PC-9 (cell line): ENCODE measurements at regions not wholly inside any gene's neighbourhood (a gene's known extent, or its start where the extent isn't known, plus 50 kb on each side); places are given as distances from the start of the nearest gene placed in this dataset.

ENCODE experiments used
- BruUV-seq: library from RNA; stranded (reverse); fragments of 400-500 nt; replicated peaks from 2 replicates; lab custom pipeline; 2021; lab: Mats Ljungman, UMichigan
- CTCF ChIA-PET: fragments of 300-600 bp; sonication (Branson Sonifier 250); formaldehyde crosslinking; loops from one replicate; lab custom pipeline; 2022; ENCODE audit warnings: antibody characterized with exemption; lab: Charles Lee
- POLR2A ChIA-PET: fragments of 300-600 bp; sonication (Branson Sonifier 250); formaldehyde crosslinking; loops from one replicate; lab custom pipeline; 2022; ENCODE audit warnings: antibody characterized with exemption; ENCODE audit not compliant: unreplicated experiment; lab: Charles Lee
- DNase-seq, 2 experiments: peaks; one replicate each; pipeline versions ENCODE4 v3.0.0 to v3.0.0-alpha.2; 2015 to 2022; ENCODE audit warnings: mixed read lengths in 1 of 2
- H2AFZ ChIP-seq: fragments of 200-600 bp; sonication (generic); 2 replicates; pipeline ENCODE4 v1.8.1; 2017; ENCODE audit warnings: antibody characterized with exemption
- H3F3A ChIP-seq: fragments of 200-600 bp; sonication (generic); 2 replicates; pipeline ENCODE4 v1.8.1; 2017; ENCODE audit warnings: antibody characterized with exemption, mild to moderate bottlenecking, low read depth; ENCODE audit not compliant: insufficient read depth
- H3K27ac ChIP-seq: fragments of 200-600 bp; sonication (generic); 2 replicates; pipeline ENCODE4 v1.6.1; 2016; ENCODE audit warnings: mixed run types
- H3K27me3 ChIP-seq: fragments of 200-600 bp; sonication (generic); 2 replicates; pipeline ENCODE4 v1.6.1; 2016; ENCODE audit warnings: low read depth, mixed run types; ENCODE audit not compliant: insufficient read depth
- H3K36me3 ChIP-seq: fragments of 200-600 bp; sonication (generic); 2 replicates; pipeline ENCODE4 v1.6.1; 2016; ENCODE audit warnings: low read depth, mixed run types
- H3K4me1 ChIP-seq: fragments of 200-600 bp; sonication (generic); replicated peaks from 2 replicates; pipeline ENCODE4 v1.6.1; 2016; ENCODE audit warnings: mixed run types; ENCODE audit not compliant: insufficient read depth
- H3K4me2 ChIP-seq: fragments of 200-600 bp; sonication (generic); 2 replicates; pipeline ENCODE4 v1.6.1; 2017; ENCODE audit warnings: mixed run types
- H3K4me3 ChIP-seq: fragments of 200-600 bp; sonication (generic); 2 replicates; pipeline ENCODE4 v1.6.1; 2016; ENCODE audit warnings: mixed run types
- H3K79me2 ChIP-seq: fragments of 200-600 bp; sonication (generic); 2 replicates; pipeline ENCODE4 v1.6.1; 2017; ENCODE audit warnings: low read depth, mixed run types
- H3K9me2 ChIP-seq: fragments of 200-600 bp; sonication (generic); 2 replicates; pipeline ENCODE4 v1.8.1; 2017; ENCODE audit warnings: mild to moderate bottlenecking; ENCODE audit not compliant: insufficient read depth
- H3K9me3 ChIP-seq: fragments of 200-600 bp; sonication (generic); 2 replicates; pipeline ENCODE4 v1.8.1; 2016; ENCODE audit warnings: low read depth; ENCODE audit not compliant: insufficient read depth
- H4K20me1 ChIP-seq: fragments of 200-600 bp; sonication (generic); 2 replicates; pipeline ENCODE4 v1.8.1; 2017; ENCODE audit not compliant: insufficient read depth
- EZH2 ChIP-seq: fragments of 200-600 bp; sonication (generic); IDR thresholded peaks from 2 replicates; pipeline ENCODE4 v1.8.0; 2017; ENCODE audit warnings: antibody characterized with exemption, low read depth
- intact Hi-C: fragments of 100-400 bp; cut with micrococcal nuclease; formaldehyde crosslinking; loops from one replicate; pipeline ENCODE4 v1.10.0; 2022; ENCODE audit not compliant: unreplicated experiment
- TF ChIP-seq, protein P1 (sequence below): fragments of 200-600 bp; sonication (generic); conservative IDR thresholded peaks from 2 replicates; pipeline ENCODE4 v1.6.1; 2017; ENCODE audit warnings: mixed run types, antibody characterized with exemption, mild to moderate bottlenecking, moderate library complexity

DNA sequence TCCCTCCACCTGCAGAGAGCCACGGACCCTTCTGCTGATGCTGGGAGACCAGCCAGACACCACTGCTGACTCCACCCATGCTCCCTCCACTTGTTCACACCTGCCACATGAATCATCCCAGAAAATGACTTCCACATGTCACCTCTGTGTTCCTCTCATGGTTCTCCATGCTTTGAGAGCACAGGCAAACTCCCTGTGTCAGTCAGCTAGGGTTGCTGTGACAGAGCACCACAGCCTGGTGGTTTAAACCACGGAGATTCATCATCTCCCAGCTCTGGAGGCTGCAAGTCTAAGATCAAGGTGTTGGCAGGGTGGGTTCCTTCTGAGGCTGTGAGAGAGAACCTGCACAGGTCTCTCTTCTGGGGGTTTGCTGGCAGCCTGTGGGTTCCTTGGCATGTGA lies 381.4 kb downstream of the GADD45G start:
- Histone ChIP-seq H3K79me2 (no peaks in the 10 kb centered on the region), H3K9me3 (no peaks in the 10 kb centered on the region), H3K36me3 (no peaks in the 10 kb centered on the region), H4K20me1 (no peaks in the 10 kb centered on the region), H3K4me2 (no peak overlapping the region), H3K27ac (no peak overlapping the region), H3K4me3 (no peak overlapping the region), H3K27me3 (peaks cover 57% of the 10 kb centered on the region), H3F3A (no peaks in the 10 kb centered on the region), H2AFZ (no peak overlapping the region), H3K9me2 (no peaks in the 10 kb centered on the region), H3K4me1 (no peaks in the 10 kb centered on the region)
- no TSS peak for BruUV-seq
- POLR2A ChIA-PET, result no interaction called here
- CTCF ChIA-PET, result no interaction called here
- no peak for DNase-seq
- intact Hi-C loops, result no loop called here
- no peak for TF ChIP-seq EZH2
- TF ChIP-seq, protein P1, sequence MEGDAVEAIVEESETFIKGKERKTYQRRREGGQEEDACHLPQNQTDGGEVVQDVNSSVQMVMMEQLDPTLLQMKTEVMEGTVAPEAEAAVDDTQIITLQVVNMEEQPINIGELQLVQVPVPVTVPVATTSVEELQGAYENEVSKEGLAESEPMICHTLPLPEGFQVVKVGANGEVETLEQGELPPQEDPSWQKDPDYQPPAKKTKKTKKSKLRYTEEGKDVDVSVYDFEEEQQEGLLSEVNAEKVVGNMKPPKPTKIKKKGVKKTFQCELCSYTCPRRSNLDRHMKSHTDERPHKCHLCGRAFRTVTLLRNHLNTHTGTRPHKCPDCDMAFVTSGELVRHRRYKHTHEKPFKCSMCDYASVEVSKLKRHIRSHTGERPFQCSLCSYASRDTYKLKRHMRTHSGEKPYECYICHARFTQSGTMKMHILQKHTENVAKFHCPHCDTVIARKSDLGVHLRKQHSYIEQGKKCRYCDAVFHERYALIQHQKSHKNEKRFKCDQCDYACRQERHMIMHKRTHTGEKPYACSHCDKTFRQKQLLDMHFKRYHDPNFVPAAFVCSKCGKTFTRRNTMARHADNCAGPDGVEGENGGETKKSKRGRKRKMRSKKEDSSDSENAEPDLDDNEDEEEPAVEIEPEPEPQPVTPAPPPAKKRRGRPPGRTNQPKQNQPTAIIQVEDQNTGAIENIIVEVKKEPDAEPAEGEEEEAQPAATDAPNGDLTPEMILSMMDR, result no peak

DNA sequence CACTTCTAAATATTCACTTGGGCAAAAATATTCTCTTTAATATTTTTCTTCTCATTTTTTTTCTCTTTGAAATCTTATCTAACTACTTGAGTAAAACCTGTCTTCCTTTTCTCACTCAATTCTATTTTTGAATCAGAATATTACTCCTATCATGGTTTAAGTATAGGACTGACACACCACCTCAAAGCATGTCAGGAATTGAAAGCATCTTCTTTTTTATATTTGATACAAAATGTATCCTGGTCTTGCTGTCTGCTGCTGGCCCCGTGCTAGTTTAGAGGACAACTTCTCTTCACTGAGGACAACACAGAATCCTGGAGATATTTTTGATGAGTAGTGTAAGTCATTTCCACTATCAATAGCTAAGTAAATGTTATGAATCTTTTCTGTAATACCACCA lies 383.6 kb downstream of the GADD45G start:
- TF ChIP-seq, protein P1, result no peak
- TF ChIP-seq EZH2, result no peak
- no peaks in the 10 kb centered on the region for H3K4me1 ChIP-seq
- no TSS peak for BruUV-seq
- H3K79me2 ChIP-seq, result no peaks in the 10 kb centered on the region
- H2AFZ ChIP-seq, result no peak overlapping the region
- H3F3A ChIP-seq, result no peaks in the 10 kb centered on the region
- intact Hi-C loops, result no loop called here
- H3K27me3 ChIP-seq, result peaks cover 66% of the 10 kb centered on the region
- ChIA-PET CTCF (interaction anchor here (0.6 kb wide), 1 partner anchor 1908 kb away, joined by 15 read pairs; no protein-coding TSS in a partner anchor), POLR2A (no interaction called here)
- no peaks in the 10 kb centered on the region for H3K9me3 ChIP-seq
- no peak overlapping the region for H3K4me2 ChIP-seq
- H3K36me3 ChIP-seq, result no peaks in the 10 kb centered on the region
- H3K9me2 ChIP-seq, result no peaks in the 10 kb centered on the region
- no peaks in the 10 kb centered on the region for H4K20me1 ChIP-seq
- no peak overlapping the region for H3K27ac ChIP-seq
- no peak overlapping the region for H3K4me3 ChIP-seq
- no peak for DNase-seq

DNA sequence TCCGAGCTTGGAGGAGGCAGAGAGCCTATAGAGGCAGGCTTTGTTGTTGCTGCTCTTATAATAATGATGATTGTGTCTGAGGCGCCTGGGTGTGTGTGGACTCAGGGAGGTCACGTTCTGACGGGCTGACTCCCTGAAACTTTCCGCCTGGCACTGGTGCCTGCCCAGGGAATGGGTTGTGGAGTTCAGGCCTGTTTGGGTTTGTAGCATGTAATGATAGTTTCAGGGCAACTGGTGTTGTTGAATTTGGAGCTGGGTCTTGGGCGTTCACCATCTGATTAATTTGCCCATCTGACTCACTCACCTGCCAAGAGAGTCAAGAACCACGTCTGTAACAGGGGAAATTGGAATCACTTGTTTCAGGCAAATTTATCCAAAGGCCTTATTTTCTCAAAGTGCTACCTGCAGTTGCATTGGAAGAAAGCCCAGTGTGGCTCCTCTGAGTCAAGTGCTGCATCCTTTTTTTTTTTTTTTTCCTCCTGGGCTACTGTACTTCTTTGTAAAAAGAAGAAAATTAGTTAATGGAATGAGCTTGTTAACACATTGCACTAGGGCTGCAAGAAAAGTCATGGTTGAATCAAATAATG lies 386.5 kb downstream of the GADD45G start:
- ChIA-PET POLR2A (no interaction called here), CTCF (no interaction called here)
- H3K27me3 ChIP-seq, result peaks cover 74% of the 10 kb centered on the region
- H3K4me1 ChIP-seq, result no peaks in the 10 kb centered on the region
- no peak for DNase-seq
- H4K20me1 ChIP-seq, result no peaks in the 10 kb centered on the region
- H3K9me2 ChIP-seq, result no peaks in the 10 kb centered on the region
- no peaks in the 10 kb centered on the region for H3K36me3 ChIP-seq
- no peaks in the 10 kb centered on the region for H3K79me2 ChIP-seq
- no peak overlapping the region for H2AFZ ChIP-seq
- intact Hi-C loops, result loop anchor here (10.0 kb wide), 1 partner anchor 386 kb away; the partner anchor contains the start of gene GADD45G
- H3K27ac ChIP-seq, result no peak overlapping the region
- BruUV-seq, result no TSS peak
- no peak overlapping the region for H3K4me3 ChIP-seq
- no peaks in the 10 kb centered on the region for H3K9me3 ChIP-seq
- no peaks in the 10 kb centered on the region for H3F3A ChIP-seq
- TF ChIP-seq, protein P1, result no peak
- no peak for TF ChIP-seq EZH2
- no peak overlapping the region for H3K4me2 ChIP-seq
